IPS-20b (cell line): ENCODE measurements at regions not wholly inside any gene's neighbourhood (a gene's known extent, or its start where the extent isn't known, plus 50 kb on each side); places are given as distances from the start of the nearest gene placed in this dataset.

Source experiments
- H3K27ac ChIP-seq: one replicate; pipeline ENCODE4 v1.5.1; 2013; ENCODE audit warnings: low read length
- H3K27me3 ChIP-seq: 2 replicates; pipeline ENCODE4 v1.6.1; 2013; ENCODE audit warnings: mild to moderate bottlenecking, low read length, inconsistent platforms; ENCODE audit not compliant: insufficient read depth
- H3K36me3 ChIP-seq: 2 replicates; pipeline ENCODE4 v1.6.1; 2013; ENCODE audit warnings: low read depth, mild to moderate bottlenecking, inconsistent platforms, low read length, moderate library complexity; ENCODE audit not compliant: insufficient read depth
- H3K4me1 ChIP-seq: 2 replicates; pipeline ENCODE4 v1.6.1; 2013; ENCODE audit warnings: mild to moderate bottlenecking, control low read depth, inconsistent platforms, low read length, moderate library complexity; ENCODE audit not compliant: insufficient read depth
- H3K4me3 ChIP-seq: 2 replicates; pipeline ENCODE4 v1.5.1; 2013; ENCODE audit warnings: mild to moderate bottlenecking, low read length, inconsistent platforms
- H3K9ac ChIP-seq: 2 replicates; pipeline ENCODE4 v1.6.1; 2013; ENCODE audit warnings: low read depth, mild to moderate bottlenecking, inconsistent platforms, low read length, moderate library complexity
- H3K9me3 ChIP-seq: 2 replicates; pipeline ENCODE4 v1.6.1; 2013; ENCODE audit warnings: mild to moderate bottlenecking, low read depth, low read length, inconsistent platforms; ENCODE audit not compliant: insufficient read depth

DNA sequence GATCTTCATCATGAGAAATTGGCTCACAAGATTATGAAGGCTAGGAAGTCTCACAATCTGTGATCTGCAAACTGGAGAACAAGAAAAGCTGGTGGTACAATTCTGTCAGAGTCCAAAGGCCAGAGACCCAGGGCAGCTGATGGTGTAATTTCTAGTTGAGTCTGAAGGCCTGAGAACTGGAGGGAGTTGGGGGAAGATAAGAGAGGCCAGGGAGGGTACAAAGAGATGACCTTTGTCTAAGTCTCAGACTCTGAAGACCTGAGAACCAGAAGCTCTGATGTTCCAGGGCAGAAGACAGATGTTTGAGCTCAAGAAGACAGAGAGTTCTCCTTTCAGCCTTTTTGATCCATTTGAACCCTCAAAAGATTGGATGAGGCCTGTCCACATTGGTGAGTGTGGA is 280.6 kb downstream of the HDGFL1 start:
- Histone ChIP-seq H3K4me1 (no peaks in the 10 kb centered on the region), H3K9me3 (peaks cover 6% of the 10 kb centered on the region), H3K36me3 (no peaks in the 10 kb centered on the region), H3K9ac (no peak overlapping the region), H3K4me3 (no peak overlapping the region), H3K27me3 (no peaks in the 10 kb centered on the region), H3K27ac (no peak overlapping the region)

GRCh38 chr6:22852101-22852500 is 282.7 kb downstream of the HDGFL1 start:
- Histone ChIP-seq H3K4me1 (no peaks in the 10 kb centered on the region), H3K36me3 (no peaks in the 10 kb centered on the region), H3K9me3 (peaks cover 6% of the 10 kb centered on the region), H3K4me3 (no peak overlapping the region), H3K9ac (no peak overlapping the region), H3K27me3 (no peaks in the 10 kb centered on the region), H3K27ac (no peak overlapping the region)

DNA sequence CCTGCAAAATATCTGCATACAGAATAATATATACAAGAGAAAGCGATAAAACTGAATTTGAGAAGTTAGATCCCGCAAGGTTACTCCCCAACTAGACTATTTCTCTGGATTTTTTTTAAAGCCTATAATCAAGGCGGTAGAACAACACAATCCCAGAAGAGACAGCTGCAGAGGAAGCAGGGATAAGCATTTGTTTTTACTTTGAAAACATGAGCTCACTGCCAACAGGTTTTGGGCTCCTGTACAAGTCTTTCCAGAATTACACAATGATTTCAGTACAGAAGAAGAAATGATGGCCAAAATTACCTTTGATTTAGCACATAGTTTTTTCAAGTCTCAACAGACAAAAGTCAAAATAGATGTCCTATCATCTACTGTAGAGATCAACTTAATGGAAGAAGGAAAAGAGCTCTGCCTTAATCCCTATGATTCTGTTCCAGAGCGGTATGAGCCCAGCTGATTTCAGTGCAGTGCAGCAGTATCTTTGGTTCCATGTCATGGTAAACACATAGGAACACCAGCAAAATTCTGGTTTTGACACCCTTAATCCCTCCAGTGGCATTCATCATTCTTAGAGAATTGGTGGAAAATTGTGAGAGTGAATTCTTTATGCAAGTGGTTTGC is 304.3 kb downstream of the HDGFL1 start:
- no peak overlapping the region for H3K27ac ChIP-seq
- H3K27me3 ChIP-seq: no peaks in the 10 kb centered on the region
- H3K4me1 ChIP-seq: peaks cover 25% of the 10 kb centered on the region
- no peak overlapping the region for H3K9ac ChIP-seq
- H3K36me3 ChIP-seq: no peaks in the 10 kb centered on the region
- H3K4me3 ChIP-seq: no peak overlapping the region
- H3K9me3 ChIP-seq: peaks cover 3% of the 10 kb centered on the region; the same call in 1 of the 2 replicates

DNA sequence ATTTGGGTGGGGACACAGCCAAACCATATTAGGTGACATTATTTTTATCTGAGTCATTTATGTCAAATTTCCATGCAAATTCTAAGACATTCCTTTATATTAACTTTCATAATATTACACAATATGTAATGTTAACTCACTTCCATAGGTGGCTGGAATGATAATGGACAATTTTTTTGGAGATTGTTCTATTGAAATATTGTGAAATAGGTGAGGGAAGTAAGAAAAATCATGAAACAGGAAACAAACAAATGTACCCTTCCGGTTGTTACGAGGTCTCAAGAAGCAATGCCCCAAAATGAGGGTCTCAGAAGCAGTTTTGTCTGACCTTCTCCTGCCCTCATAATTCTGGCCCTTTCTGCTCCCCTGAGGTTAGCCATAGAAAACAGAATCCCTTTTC is 306.5 kb downstream of the HDGFL1 start:
- Histone ChIP-seq H3K4me1 (peaks cover 35% of the 10 kb centered on the region), H3K9me3 (0 out of 2 replicates have a peak, but pooled peaks cover 3% of the 10 kb centered on the region), H3K9ac (no peak overlapping the region), H3K36me3 (no peaks in the 10 kb centered on the region), H3K4me3 (no peak overlapping the region), H3K27me3 (no peaks in the 10 kb centered on the region), H3K27ac (no peak overlapping the region)

DNA sequence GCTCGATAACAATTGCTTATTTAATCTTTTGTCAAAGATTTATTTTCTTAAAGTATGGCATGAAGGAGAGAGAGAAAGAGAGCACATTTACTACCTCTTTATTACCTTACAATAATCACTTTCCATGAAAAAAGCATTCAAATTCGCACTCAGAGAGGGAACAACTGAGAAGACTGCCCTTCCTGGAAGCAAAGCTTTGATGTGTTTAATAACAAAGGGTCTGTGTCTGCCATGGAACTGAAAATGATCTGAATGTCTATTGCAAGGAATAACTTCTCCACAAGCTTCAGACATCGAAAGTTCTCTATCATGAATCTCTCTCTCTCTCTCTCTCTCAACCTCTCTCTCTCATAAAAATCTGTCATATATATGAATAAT is 308.9 kb downstream of the HDGFL1 start:
- Histone ChIP-seq H3K36me3 (no peaks in the 10 kb centered on the region), H3K4me3 (peak overlapping the region; percentile 25; the same call in 1 of the 2 replicates), H3K9me3 (0 out of 2 replicates have a peak, but pooled peaks cover 3% of the 10 kb centered on the region), H3K4me1 (peaks cover 37% of the 10 kb centered on the region), H3K27ac (no peak overlapping the region), H3K9ac (peak overlapping the region; percentile 38; the same call in 1 of the 2 replicates), H3K27me3 (no peaks in the 10 kb centered on the region)

GRCh38 chr6:22878706-22879105 is 309.3 kb downstream of the HDGFL1 start:
- no peak overlapping the region for H3K4me3 ChIP-seq

DNA sequence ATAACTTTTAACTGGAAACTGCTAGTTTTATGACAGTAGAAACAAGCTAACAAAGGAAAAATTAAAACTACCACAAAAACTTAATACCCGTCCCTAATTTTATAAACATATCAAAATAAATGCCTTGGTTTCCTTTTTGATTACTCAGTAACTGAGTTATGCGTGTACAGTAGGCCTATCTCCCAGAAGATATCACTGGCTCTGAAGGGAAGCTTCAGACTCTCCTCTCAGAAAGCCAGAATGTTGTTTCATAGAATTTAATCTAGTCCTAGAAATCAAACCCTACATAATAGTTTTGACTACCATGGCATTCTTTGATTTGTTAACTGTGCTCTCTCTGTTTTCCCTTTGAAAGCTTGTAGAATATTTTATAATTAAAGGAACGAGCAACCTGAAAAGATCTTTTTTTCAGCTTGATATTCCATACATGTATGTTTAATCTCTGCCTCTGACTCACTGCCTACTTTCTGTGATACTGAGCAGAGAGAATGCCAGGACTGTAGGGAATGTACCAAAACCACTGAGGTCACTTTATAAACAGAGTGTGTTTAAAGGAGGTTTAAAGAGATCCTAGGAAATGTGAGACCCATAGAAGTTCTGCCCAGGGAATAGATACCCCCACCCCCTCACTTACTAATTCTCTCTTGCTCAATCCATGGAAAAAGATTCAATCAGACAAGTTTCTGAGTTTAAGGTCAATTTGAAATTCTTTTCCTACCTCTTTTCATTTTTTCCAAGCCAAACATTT is 311.5 kb downstream of the HDGFL1 start:
- peaks cover 31% of the 10 kb centered on the region for H3K4me1 ChIP-seq
- H3K27me3 ChIP-seq: no peaks in the 10 kb centered on the region
- no peaks in the 10 kb centered on the region for H3K36me3 ChIP-seq
- no peak overlapping the region for H3K4me3 ChIP-seq
- H3K27ac ChIP-seq: peak overlapping the region; percentile 16
- H3K9ac ChIP-seq: no peak overlapping the region
- H3K9me3 ChIP-seq: no peaks in the 10 kb centered on the region

More at GRCh38 chr6:22878706-22879105, 309.3 kb downstream of the HDGFL1 start:
- H3K36me3 ChIP-seq: no peaks in the 10 kb centered on the region
- 0 out of 2 replicates have a peak, but pooled peaks cover 3% of the 10 kb centered on the region for H3K9me3 ChIP-seq
- H3K27me3 ChIP-seq: no peaks in the 10 kb centered on the region
- H3K9ac ChIP-seq: no peak overlapping the region
- H3K4me1 ChIP-seq: peaks cover 33% of the 10 kb centered on the region
- H3K27ac ChIP-seq: no peak overlapping the region

- no peak overlapping the region for H3K9ac ChIP-seq
- H3K4me3 ChIP-seq: no peak overlapping the region
- peaks cover 21% of the 10 kb centered on the region for H3K4me1 ChIP-seq
- H3K27ac ChIP-seq: no peak overlapping the region
- no peaks in the 10 kb centered on the region for H3K36me3 ChIP-seq
- no peaks in the 10 kb centered on the region for H3K9me3 ChIP-seq
- no peaks in the 10 kb centered on the region for H3K27me3 ChIP-seq
These were observed 313.2 kb downstream of the HDGFL1 start for GRCh38 chr6:22882581-22882980.

- H3K27ac ChIP-seq: no peak overlapping the region
- H3K9me3 ChIP-seq: no peaks in the 10 kb centered on the region
- no peaks in the 10 kb centered on the region for H3K36me3 ChIP-seq
- H3K4me1 ChIP-seq: peaks cover 21% of the 10 kb centered on the region
- H3K9ac ChIP-seq: no peak overlapping the region
- H3K4me3 ChIP-seq: no peak overlapping the region
- H3K27me3 ChIP-seq: no peaks in the 10 kb centered on the region
These were observed 313.8 kb downstream of the HDGFL1 start for GRCh38 chr6:22883061-22883717.

DNA sequence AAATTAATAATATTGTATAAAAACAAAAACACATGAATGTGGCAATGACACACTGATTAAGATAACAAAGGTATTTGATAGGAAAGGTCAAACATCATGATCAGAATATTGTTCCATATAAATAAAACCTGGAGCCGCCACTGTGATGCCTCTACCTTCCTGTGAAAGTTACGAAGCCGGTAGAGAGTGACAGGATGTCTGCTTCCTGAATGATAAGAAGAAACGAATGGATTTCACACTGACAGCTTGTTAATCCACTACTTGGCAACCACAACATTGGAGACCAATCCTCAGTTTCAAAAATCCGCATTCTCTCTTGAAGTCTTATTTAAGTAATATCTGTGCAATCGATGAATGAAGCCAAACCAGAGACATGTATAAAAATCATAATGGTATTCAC is 315.1 kb downstream of the HDGFL1 start:
- Histone ChIP-seq H3K4me3 (no peak overlapping the region), H3K27ac (no peak overlapping the region)

GRCh38 chr6:22886650-22887581 is 317.6 kb downstream of the HDGFL1 start:
- Histone ChIP-seq H3K9ac (no peak overlapping the region), H3K27ac (no peak overlapping the region), H3K9me3 (no peaks in the 10 kb centered on the region)

More for the DNA sequence above, 315.1 kb downstream of the HDGFL1 start:
- peaks cover 12% of the 10 kb centered on the region for H3K4me1 ChIP-seq
- H3K36me3 ChIP-seq: no peaks in the 10 kb centered on the region
- no peaks in the 10 kb centered on the region for H3K9me3 ChIP-seq
- H3K27me3 ChIP-seq: no peaks in the 10 kb centered on the region
- no peak overlapping the region for H3K9ac ChIP-seq

More at GRCh38 chr6:22886650-22887581, 317.6 kb downstream of the HDGFL1 start:
- no peaks in the 10 kb centered on the region for H3K36me3 ChIP-seq
- H3K4me1 ChIP-seq: no peaks in the 10 kb centered on the region
- H3K27me3 ChIP-seq: no peaks in the 10 kb centered on the region
- no peak overlapping the region for H3K4me3 ChIP-seq
